GM18519 (cell line): ENCODE measurements at regions not wholly inside any gene's neighbourhood (a gene's known extent, or its start where the extent isn't known, plus 50 kb on each side); places are given as distances from the start of the nearest gene placed in this dataset.
"Not testable (repeated sequence)": the region's sequence is repeated elsewhere in the genome, so short reads cannot be mapped to it uniquely, and the experiment has no call there.

Source experiments
- ATAC-seq: cut with Tn5 transposase; IDR thresholded peaks from one replicate; pipeline ENCODE4 v1.9.1; 2021; ENCODE audit warnings: mild to moderate bottlenecking, moderate library complexity; ENCODE audit not compliant: unreplicated experiment, low FRiP score

DNA sequence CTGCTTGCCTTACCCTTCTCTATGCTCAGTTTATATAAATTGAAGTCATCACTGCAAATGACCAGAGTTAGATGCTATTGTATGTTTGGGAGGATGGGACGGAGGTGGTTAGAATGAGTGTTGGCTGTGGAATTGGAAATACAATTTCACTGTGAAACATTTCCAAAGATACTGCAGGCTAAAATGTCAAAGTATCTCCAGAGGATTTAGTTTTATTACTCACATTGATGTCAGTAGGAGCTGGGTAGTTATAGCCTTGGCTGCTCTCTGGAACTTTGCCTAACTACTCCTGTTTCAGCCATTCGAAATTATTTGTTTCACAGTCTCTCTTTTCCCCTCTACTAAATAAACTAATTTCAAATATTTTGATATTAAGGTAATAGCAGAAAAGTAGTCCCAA lies 92.6 kb upstream of the PPP3CA start:
- ATAC-seq, result no peak

DNA sequence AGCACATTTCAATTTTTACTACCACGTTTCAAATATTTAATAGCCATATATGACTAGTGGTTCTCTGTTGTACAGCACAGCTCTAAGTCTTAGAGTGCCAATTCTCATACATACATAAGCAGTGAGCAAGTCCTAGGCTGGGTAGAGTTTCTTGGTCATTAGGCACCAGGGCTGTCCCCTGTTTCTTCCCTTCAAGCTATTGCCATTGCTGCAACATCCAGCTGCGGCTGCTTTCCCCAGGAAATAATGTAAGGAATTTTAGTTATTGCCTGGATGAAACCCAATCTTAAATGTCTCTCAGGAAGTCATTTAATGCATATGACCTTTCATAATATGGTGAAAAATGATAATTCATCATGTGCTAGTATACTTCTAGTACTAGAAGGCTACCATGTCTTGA lies 74.1 kb upstream of the PPP3CA start:
- no peak for ATAC-seq

- no peak for ATAC-seq
Observed at GRCh38 chr4:101420661-101421060, 73.3 kb upstream of the PPP3CA start.

GRCh38 chr4:101419336-101420135 lies 72.2 kb upstream of the PPP3CA start:
- ATAC-seq, result peak; percentile 72

- ATAC-seq, result no peak
Observed at GRCh38 chr4:101418466-101418865, 71.1 kb upstream of the PPP3CA start.

- ATAC-seq, result peak; percentile 76
Observed at GRCh38 chr4:101418055-101418454, 70.7 kb upstream of the PPP3CA start.

- no peak for ATAC-seq
Observed at GRCh38 chr4:101417046-101417445, 69.7 kb upstream of the PPP3CA start.

- ATAC-seq, result no peak
Observed at GRCh38 chr4:101415962-101416361, 68.6 kb upstream of the PPP3CA start.

DNA sequence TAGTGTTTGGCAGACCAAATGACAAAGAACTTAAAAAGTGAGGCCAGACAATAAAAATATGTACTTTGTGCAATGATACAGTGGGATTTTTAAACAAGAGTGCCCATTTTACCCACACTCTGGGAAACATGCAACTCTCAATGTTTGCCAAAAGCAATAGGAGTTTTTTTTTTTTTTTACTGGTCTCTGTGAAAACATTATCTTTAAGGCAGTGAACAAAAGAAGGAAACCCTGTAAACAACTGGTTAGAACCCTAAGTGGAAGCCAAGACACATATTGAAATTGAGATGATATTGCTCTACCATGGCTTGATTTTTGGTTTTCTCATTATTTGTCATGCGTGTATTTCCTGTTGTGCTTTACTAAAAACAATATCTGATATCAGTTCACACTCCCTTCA lies 67.2 kb upstream of the PPP3CA start:
- ATAC-seq, result no peak

DNA sequence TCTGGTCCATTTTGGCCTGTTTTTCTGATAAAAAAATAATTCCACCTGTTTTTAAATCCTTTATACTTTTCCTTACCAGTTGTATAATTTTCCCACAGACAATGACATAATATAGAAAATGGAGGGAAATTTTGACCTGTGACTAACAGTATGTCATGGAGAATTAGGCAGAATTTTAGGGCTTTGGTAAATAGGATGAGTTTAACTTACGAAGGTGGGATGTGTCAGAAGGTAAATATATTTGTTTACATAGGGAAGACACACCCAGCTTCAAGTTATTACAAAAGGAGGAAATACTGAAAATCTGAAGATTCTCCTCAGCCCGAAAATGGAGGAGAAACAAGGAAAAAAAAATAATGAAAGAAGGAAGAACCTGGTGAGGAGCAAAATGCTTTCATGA lies 64.6 kb upstream of the PPP3CA start:
- ATAC-seq, result no peak

DNA sequence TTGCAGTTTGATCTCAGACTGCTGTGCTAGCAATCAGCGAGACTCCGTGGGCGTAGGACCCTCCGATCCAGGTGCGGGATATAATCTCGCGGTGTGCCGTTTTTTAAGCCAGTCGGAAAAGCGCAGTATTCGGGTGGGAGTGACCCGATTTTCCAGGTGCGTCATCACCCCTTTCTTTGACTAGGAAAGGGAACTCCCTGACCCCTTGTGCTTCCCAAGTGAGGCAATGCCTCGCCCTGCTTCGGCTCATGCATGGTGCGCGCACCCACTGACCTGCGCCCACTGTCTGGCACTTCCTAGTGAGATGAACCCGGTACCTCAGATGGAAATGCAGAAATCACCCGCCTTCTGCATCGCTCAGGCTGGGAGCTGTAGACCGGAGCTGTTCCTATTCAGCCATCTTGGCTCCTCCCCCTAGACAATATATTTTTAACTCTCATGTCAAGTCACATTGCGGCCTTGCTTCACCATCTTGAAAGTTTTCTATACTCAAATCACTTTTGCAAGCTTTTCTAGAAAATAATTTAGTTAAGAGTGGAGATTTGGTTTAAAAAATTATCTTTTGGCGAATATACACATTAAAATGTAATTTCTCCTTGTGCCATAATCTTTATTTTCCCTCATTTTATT lies 64.1 kb upstream of the PPP3CA start:
- ATAC-seq, result not testable (repeated sequence)

DNA sequence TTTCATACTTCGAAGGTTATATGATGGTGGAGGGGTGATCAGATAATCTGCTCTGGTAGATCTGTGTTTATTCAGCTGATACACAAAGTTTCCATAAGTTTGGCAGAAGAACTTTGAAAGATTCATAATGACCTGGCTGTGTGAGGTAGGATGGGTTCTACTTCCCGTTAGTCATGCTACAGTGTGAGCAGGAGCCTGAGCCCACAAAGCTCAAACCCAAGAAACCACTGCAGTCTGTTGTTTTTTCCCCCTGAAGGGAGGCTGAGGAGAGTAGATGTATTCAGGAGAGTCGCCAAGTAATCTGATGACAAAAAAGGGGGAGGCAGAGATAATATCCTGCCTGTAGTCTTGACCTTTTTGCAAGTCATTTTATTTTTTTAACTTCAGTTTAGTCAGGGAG lies 52.8 kb upstream of the PPP3CA start:
- no peak for ATAC-seq

DNA sequence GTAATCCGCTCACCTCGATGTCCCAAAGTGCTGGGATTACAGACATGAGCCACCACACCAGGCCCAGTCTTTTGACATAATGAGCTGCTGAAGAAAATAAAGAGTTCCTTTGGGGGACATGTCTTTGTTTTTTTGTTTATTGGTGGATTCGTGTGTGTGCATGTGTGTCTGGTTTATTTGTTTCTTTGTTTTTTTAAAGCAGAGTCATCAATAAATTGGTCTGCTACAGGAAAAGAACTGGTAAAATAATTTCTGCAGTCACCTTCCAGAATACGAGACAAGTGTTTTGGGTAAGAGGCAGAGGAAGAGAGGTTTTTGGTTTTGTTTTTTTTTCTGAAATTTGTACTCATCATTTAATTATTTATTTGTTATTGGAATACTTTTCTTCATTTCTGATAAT lies 51.5 kb upstream of the PPP3CA start:
- ATAC-seq, result no peak
